HepG2 (cell line): ENCODE measurements at regions not wholly inside any gene's neighbourhood (a gene's known extent, or its start where the extent isn't known, plus 50 kb on each side); places are given as distances from the start of the nearest gene placed in this dataset.

Source experiments
- CAMTA2 ChIP-seq: sonication (generic); formaldehyde crosslinking; IDR thresholded peaks from 2 replicates; pipeline ENCODE4 v1.4.0; 2020; ENCODE audit warnings: mild to moderate bottlenecking, missing genetic modification reagents, borderline replicate concordance
- CHCHD3 ChIP-seq: sonication (generic); formaldehyde crosslinking; IDR thresholded peaks from 2 replicates; pipeline ENCODE4 v1.8.0; 2022; ENCODE audit warnings: mild to moderate bottlenecking, missing genetic modification reagents, moderate library complexity
- FOXM1 ChIP-seq: sonication (generic); formaldehyde crosslinking; IDR thresholded peaks from 2 replicates; pipeline ENCODE4 v1.5.0; 2020; ENCODE audit warnings: missing genetic modification reagents
- ZBTB8A ChIP-seq: sonication (generic); formaldehyde crosslinking; IDR thresholded peaks from 2 replicates; pipeline ENCODE4 v1.4.0; 2020; ENCODE audit warnings: mild to moderate bottlenecking, low read depth, missing genetic modification reagents, borderline replicate concordance
- ZMYM2 ChIP-seq: sonication (generic); formaldehyde crosslinking; IDR thresholded peaks from 2 replicates; pipeline ENCODE4 v1.8.0; 2022; ENCODE audit warnings: mild to moderate bottlenecking, missing genetic modification reagents
- ZNF180 ChIP-seq: sonication (generic); formaldehyde crosslinking; IDR thresholded peaks from 2 replicates; pipeline ENCODE4 v1.4.0; 2020; ENCODE audit warnings: low read depth, missing genetic modification reagents, borderline replicate concordance
- ZNF207 ChIP-seq: fragments of 450-650 bp; IDR thresholded peaks from 2 replicates; pipeline ENCODE4 v1.6.1; 2016; ENCODE audit warnings: antibody characterized with exemption, borderline replicate concordance
- ZNF3 ChIP-seq: IDR thresholded peaks from 2 replicates; pipeline ENCODE4 v1.7.0; 2017; ENCODE audit warnings: inconsistent platforms
- ZNF441 ChIP-seq: sonication (generic); formaldehyde crosslinking; IDR thresholded peaks from 2 replicates; pipeline ENCODE4 v1.7.0; 2021; ENCODE audit warnings: missing genetic modification reagents, borderline replicate concordance
- ZNF550 ChIP-seq: sonication (generic); formaldehyde crosslinking; IDR thresholded peaks from 2 replicates; pipeline ENCODE4 v1.4.0; 2020; ENCODE audit warnings: mild to moderate bottlenecking, missing genetic modification reagents, borderline replicate concordance
- ZNF615 ChIP-seq: sonication (generic); formaldehyde crosslinking; IDR thresholded peaks from 2 replicates; pipeline ENCODE4 v1.5.0; 2020; ENCODE audit warnings: mild to moderate bottlenecking, missing genetic modification reagents, borderline replicate concordance
- ZNF768 ChIP-seq: sonication (generic); formaldehyde crosslinking; IDR thresholded peaks from 2 replicates; pipeline ENCODE4 v1.4.0; 2020; ENCODE audit warnings: missing genetic modification reagents
- TF ChIP-seq, protein P1 (sequence below): sonication (generic); formaldehyde crosslinking; IDR thresholded peaks from 2 replicates; pipeline ENCODE4 v1.4.0; 2020; ENCODE audit warnings: low read depth, missing genetic modification reagents
- TF ChIP-seq, protein P2 (sequence below): sonication (generic); formaldehyde crosslinking; IDR thresholded peaks from 2 replicates; pipeline ENCODE4 v1.5.1; 2020; ENCODE audit warnings: mild to moderate bottlenecking, missing genetic modification reagents, moderate library complexity
- TF ChIP-seq, protein P3 (sequence below): sonication (generic); formaldehyde crosslinking; IDR thresholded peaks from 2 replicates; pipeline ENCODE4 v1.5.1; 2020; ENCODE audit warnings: missing genetic modification reagents, mild to moderate bottlenecking, borderline replicate concordance

DNA sequence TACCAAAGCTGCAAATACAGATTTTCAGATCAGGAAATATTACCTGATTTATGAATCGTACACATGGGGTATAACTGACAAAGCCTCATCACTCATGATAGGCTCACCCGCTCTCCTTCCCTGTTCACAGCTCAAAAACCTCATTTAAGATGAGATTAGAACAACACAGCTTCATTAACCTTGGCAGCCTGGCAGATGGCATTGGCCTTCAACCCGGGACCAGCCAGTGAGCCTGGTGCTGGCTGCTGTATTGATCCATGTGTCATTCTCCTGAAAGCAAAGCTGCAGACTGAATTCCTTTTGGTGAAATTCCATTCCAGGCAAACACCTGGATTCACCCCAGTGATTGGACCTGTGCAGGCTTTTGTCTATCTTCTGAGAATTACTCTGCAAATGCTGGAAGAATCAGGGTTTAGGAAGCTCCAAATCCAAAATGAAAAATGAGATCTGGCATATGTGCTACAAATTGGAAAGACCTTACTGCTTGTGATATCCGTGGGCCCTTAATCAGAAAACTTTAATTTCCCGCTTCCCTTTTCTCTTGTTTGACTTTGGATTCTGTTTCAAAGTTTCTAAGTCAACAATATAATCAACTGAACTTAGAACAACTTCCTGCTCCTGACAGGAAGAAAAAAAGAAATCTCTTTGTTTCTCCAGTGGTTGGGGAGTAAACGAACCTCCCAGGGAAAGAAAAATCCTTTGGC, 189.1 kb upstream of the KBTBD8 start (continued):
- TF ChIP-seq, protein P1, sequence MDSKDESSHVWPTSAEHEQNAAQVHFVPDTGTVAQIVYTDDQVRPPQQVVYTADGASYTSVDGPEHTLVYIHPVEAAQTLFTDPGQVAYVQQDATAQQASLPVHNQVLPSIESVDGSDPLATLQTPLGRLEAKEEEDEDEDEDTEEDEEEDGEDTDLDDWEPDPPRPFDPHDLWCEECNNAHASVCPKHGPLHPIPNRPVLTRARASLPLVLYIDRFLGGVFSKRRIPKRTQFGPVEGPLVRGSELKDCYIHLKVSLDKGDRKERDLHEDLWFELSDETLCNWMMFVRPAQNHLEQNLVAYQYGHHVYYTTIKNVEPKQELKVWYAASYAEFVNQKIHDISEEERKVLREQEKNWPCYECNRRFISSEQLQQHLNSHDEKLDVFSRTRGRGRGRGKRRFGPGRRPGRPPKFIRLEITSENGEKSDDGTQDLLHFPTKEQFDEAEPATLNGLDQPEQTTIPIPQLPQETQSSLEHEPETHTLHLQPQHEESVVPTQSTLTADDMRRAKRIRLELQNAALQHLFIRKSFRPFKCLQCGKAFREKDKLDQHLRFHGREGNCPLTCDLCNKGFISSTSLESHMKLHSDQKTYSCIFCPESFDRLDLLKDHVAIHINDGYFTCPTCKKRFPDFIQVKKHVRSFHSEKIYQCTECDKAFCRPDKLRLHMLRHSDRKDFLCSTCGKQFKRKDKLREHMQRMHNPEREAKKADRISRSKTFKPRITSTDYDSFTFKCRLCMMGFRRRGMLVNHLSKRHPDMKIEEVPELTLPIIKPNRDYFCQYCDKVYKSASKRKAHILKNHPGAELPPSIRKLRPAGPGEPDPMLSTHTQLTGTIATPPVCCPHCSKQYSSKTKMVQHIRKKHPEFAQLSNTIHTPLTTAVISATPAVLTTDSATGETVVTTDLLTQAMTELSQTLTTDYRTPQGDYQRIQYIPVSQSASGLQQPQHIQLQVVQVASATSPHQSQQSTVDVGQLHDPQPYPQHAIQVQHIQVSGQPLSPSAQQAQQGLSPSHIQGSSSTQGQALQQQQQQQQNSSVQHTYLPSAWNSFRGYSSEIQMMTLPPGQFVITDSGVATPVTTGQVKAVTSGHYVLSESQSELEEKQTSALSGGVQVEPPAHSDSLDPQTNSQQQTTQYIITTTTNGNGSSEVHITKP: no peak
- no peak for TF ChIP-seq ZNF615
- TF ChIP-seq ZNF207: no peak
- TF ChIP-seq ZMYM2 (CRISPR knock-in tag): 0 out of 2 replicates have a peak, but pooled peaks have one; percentile 48
- no peak for TF ChIP-seq CHCHD3 (CRISPR knock-in tag)
- no peak for TF ChIP-seq ZNF768 (CRISPR knock-in tag)
- 0 out of 2 replicates have a peak, but pooled peaks have one; percentile 18 for TF ChIP-seq ZNF3 (CRISPR knock-in tag)
- TF ChIP-seq FOXM1 (CRISPR knock-in tag): no peak
- TF ChIP-seq ZBTB8A (CRISPR knock-in tag): no peak
- TF ChIP-seq ZNF550: no peak
- TF ChIP-seq, protein P2, sequence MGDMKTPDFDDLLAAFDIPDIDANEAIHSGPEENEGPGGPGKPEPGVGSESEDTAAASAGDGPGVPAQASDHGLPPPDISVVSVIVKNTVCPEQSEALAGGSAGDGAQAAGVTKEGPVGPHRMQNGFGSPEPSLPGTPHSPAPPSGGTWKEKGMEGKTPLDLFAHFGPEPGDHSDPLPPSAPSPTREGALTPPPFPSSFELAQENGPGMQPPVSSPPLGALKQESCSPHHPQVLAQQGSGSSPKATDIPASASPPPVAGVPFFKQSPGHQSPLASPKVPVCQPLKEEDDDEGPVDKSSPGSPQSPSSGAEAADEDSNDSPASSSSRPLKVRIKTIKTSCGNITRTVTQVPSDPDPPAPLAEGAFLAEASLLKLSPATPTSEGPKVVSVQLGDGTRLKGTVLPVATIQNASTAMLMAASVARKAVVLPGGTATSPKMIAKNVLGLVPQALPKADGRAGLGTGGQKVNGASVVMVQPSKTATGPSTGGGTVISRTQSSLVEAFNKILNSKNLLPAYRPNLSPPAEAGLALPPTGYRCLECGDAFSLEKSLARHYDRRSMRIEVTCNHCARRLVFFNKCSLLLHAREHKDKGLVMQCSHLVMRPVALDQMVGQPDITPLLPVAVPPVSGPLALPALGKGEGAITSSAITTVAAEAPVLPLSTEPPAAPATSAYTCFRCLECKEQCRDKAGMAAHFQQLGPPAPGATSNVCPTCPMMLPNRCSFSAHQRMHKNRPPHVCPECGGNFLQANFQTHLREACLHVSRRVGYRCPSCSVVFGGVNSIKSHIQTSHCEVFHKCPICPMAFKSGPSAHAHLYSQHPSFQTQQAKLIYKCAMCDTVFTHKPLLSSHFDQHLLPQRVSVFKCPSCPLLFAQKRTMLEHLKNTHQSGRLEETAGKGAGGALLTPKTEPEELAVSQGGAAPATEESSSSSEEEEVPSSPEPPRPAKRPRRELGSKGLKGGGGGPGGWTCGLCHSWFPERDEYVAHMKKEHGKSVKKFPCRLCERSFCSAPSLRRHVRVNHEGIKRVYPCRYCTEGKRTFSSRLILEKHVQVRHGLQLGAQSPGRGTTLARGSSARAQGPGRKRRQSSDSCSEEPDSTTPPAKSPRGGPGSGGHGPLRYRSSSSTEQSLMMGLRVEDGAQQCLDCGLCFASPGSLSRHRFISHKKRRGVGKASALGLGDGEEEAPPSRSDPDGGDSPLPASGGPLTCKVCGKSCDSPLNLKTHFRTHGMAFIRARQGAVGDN (CRISPR knock-in tag): no peak
- TF ChIP-seq, protein P3, sequence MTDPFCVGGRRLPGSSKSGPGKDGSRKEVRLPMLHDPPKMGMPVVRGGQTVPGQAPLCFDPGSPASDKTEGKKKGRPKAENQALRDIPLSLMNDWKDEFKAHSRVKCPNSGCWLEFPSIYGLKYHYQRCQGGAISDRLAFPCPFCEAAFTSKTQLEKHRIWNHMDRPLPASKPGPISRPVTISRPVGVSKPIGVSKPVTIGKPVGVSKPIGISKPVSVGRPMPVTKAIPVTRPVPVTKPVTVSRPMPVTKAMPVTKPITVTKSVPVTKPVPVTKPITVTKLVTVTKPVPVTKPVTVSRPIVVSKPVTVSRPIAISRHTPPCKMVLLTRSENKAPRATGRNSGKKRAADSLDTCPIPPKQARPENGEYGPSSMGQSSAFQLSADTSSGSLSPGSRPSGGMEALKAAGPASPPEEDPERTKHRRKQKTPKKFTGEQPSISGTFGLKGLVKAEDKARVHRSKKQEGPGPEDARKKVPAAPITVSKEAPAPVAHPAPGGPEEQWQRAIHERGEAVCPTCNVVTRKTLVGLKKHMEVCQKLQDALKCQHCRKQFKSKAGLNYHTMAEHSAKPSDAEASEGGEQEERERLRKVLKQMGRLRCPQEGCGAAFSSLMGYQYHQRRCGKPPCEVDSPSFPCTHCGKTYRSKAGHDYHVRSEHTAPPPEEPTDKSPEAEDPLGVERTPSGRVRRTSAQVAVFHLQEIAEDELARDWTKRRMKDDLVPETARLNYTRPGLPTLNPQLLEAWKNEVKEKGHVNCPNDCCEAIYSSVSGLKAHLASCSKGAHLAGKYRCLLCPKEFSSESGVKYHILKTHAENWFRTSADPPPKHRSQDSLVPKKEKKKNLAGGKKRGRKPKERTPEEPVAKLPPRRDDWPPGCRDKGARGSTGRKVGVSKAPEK: no peak
- no peak for TF ChIP-seq CAMTA2 (CRISPR knock-in tag)
- TF ChIP-seq ZNF441: no peak
- TF ChIP-seq ZNF180: no peak
